Cardiac muscle cell (in vitro differentiated cells and primary cell): ENCODE measurements at regions not wholly inside any gene's neighbourhood (a gene's known extent, or its start where the extent isn't known, plus 50 kb on each side); places are given as distances from the start of the nearest gene placed in this dataset.

Experiments used
- DNase-seq, 2 donors: peaks; one replicate each; pipeline versions ENCODE4 v3.0.0 to v3.0.0-alpha.2; 2010 to 2017; ENCODE audit warnings: low read depth in 1 of 2, low spot score in 1 of 2
- H3K27ac ChIP-seq: fragments of 200-600 bp; sonication (generic); 2 replicates; pipeline ENCODE4 v1.5.1; 2016
- H3K27me3 ChIP-seq: fragments of 200-600 bp; sonication (generic); 2 replicates; pipeline ENCODE4 v1.6.0; 2016; ENCODE audit warnings: control low read depth
- H3K36me3 ChIP-seq: fragments of 200-600 bp; sonication (generic); 2 replicates; pipeline ENCODE4 v1.5.1; 2016; ENCODE audit warnings: control low read depth
- H3K4me1 ChIP-seq: fragments of 200-600 bp; sonication (generic); 2 replicates; pipeline ENCODE4 v1.8.1; 2017; ENCODE audit warnings: low read depth, mild to moderate bottlenecking, mixed run types
- H3K4me3 ChIP-seq: fragments of 200-600 bp; sonication (generic); 2 replicates; pipeline ENCODE4 v1.5.1; 2016; ENCODE audit warnings: mild to moderate bottlenecking
- H3K9me3 ChIP-seq: fragments of 200-600 bp; sonication (generic); 2 replicates; pipeline ENCODE4 v1.5.1; 2017; ENCODE audit warnings: low read depth, mild to moderate bottlenecking, control low read depth
- CTCF ChIP-seq: IDR thresholded peaks from 2 replicates; pipeline ENCODE4 v1.5.1; 2012; ENCODE audit warnings: low read depth, mild to moderate bottlenecking, low read length

- DNase-seq, result no peak
- Histone ChIP-seq H3K36me3 (no peaks in the 10 kb centered on the region), H3K27me3 (no peaks in the 10 kb centered on the region), H3K4me1 (no peaks in the 10 kb centered on the region), H3K4me3 (no peak overlapping the region), H3K27ac (no peak overlapping the region), H3K9me3 (no peaks in the 10 kb centered on the region)
- no peak for TF ChIP-seq CTCF
Observed at GRCh38 chr2:2672249-2672648, 341.2 kb upstream of the MYT1L start.

- no peak for DNase-seq
- H3K4me1 ChIP-seq, result no peaks in the 10 kb centered on the region
- no peaks in the 10 kb centered on the region for H3K27me3 ChIP-seq
- H3K4me3 ChIP-seq, result no peak overlapping the region
- H3K9me3 ChIP-seq, result no peaks in the 10 kb centered on the region
- no peaks in the 10 kb centered on the region for H3K36me3 ChIP-seq
- TF ChIP-seq CTCF, result no peak
- H3K27ac ChIP-seq, result no peak overlapping the region
Observed at GRCh38 chr2:2671826-2672225, 340.8 kb upstream of the MYT1L start.

GRCh38 chr2:2669316-2669715, 338.2 kb upstream of the MYT1L start:
- Histone ChIP-seq H3K9me3 (no peaks in the 10 kb centered on the region), H3K4me3 (no peak overlapping the region), H3K27me3 (no peaks in the 10 kb centered on the region), H3K36me3 (no peaks in the 10 kb centered on the region), H3K27ac (no peak overlapping the region), H3K4me1 (no peaks in the 10 kb centered on the region)
- DNase-seq, result no peak
- no peak for TF ChIP-seq CTCF

- no peak for TF ChIP-seq CTCF
- H3K4me3 ChIP-seq, result no peak overlapping the region
- no peak overlapping the region for H3K27ac ChIP-seq
- no peaks in the 10 kb centered on the region for H3K4me1 ChIP-seq
- no peak for DNase-seq
- H3K36me3 ChIP-seq, result no peaks in the 10 kb centered on the region
- no peaks in the 10 kb centered on the region for H3K9me3 ChIP-seq
- H3K27me3 ChIP-seq, result no peaks in the 10 kb centered on the region
Observed at GRCh38 chr2:2668681-2669265, 337.7 kb upstream of the MYT1L start.

- no peaks in the 10 kb centered on the region for H3K9me3 ChIP-seq
- no peaks in the 10 kb centered on the region for H3K4me1 ChIP-seq
- no peak overlapping the region for H3K27ac ChIP-seq
- H3K36me3 ChIP-seq, result no peaks in the 10 kb centered on the region
- H3K27me3 ChIP-seq, result no peaks in the 10 kb centered on the region
- no peak for TF ChIP-seq CTCF
- no peak for DNase-seq
- H3K4me3 ChIP-seq, result no peak overlapping the region
Observed at GRCh38 chr2:2667690-2668089, 336.6 kb upstream of the MYT1L start.

- Histone ChIP-seq H3K4me1 (no peaks in the 10 kb centered on the region), H3K36me3 (no peaks in the 10 kb centered on the region), H3K4me3 (no peak overlapping the region), H3K9me3 (no peaks in the 10 kb centered on the region), H3K27me3 (no peaks in the 10 kb centered on the region), H3K27ac (no peak overlapping the region)
- no peak for TF ChIP-seq CTCF
- no peak for DNase-seq
Observed at GRCh38 chr2:2665834-2666133, 334.7 kb upstream of the MYT1L start.
